Endodermal cell (in vitro differentiated cells): ENCODE measurements at regions not wholly inside any gene's neighbourhood (a gene's known extent, or its start where the extent isn't known, plus 50 kb on each side); places are given as distances from the start of the nearest gene placed in this dataset.

Source experiments
- DNase-seq: peaks from one replicate; pipeline ENCODE4 v3.0.0-alpha.2; 2017
- H3K27ac ChIP-seq: 2 replicates; pipeline ENCODE4 v1.5.1; 2013; ENCODE audit warnings: mild to moderate bottlenecking, low read depth, low read length, moderate library complexity
- H3K27me3 ChIP-seq: 2 replicates; pipeline ENCODE4 v1.6.1; 2013; ENCODE audit warnings: mild to moderate bottlenecking, low read length, moderate library complexity; ENCODE audit not compliant: insufficient read depth, control insufficient read depth, poor library complexity, severe bottlenecking
- H3K36me3 ChIP-seq: 2 replicates; pipeline ENCODE4 v1.7.0; 2013; ENCODE audit warnings: mild to moderate bottlenecking, low read length, moderate library complexity; ENCODE audit not compliant: control insufficient read depth, insufficient read depth
- H3K4me1 ChIP-seq: one replicate; pipeline ENCODE4 v1.7.0; 2013; ENCODE audit warnings: low read length; ENCODE audit not compliant: control insufficient read depth, insufficient read depth
- H3K4me3 ChIP-seq: 2 replicates; pipeline ENCODE4 v1.5.1; 2013; ENCODE audit warnings: mild to moderate bottlenecking, low read length, moderate library complexity
- H3K9ac ChIP-seq: 2 replicates; pipeline ENCODE4 v1.6.1; 2013; ENCODE audit warnings: mild to moderate bottlenecking, low read length, moderate library complexity; ENCODE audit not compliant: poor library complexity, severe bottlenecking; ENCODE audit errors: extremely low read depth
- H3K9me3 ChIP-seq: 2 replicates; pipeline ENCODE4 v1.6.1; 2013; ENCODE audit warnings: mild to moderate bottlenecking, low read length, moderate library complexity; ENCODE audit not compliant: control insufficient read depth
- H3K27ac Mint-ChIP-seq: 2 replicates; pipeline ENCODE4 v1.8.0; 2020; ENCODE audit warnings: mixed read lengths
- H3K27me3 Mint-ChIP-seq: 2 replicates; pipeline ENCODE4 v1.8.0; 2021; ENCODE audit warnings: mild to moderate bottlenecking, mixed read lengths; ENCODE audit not compliant: insufficient read depth
- H3K36me3 Mint-ChIP-seq: 2 replicates; pipeline ENCODE4 v1.8.0; 2020; ENCODE audit warnings: low read depth, mixed read lengths
- H3K4me1 Mint-ChIP-seq: 2 replicates; pipeline ENCODE4 v1.8.0; 2020; ENCODE audit warnings: mixed read lengths
- H3K4me3 Mint-ChIP-seq: 2 replicates; pipeline ENCODE4 v1.8.0; 2020; ENCODE audit warnings: mild to moderate bottlenecking, moderate library complexity, mixed read lengths
- H3K9me3 Mint-ChIP-seq: 2 replicates; pipeline ENCODE4 v1.8.0; 2020; ENCODE audit warnings: mild to moderate bottlenecking, mixed read lengths
- CTCF ChIP-seq: fragments of 200-600 bp; sonication (generic); conservative IDR thresholded peaks from 2 replicates; pipeline ENCODE4 v1.5.0; 2021; ENCODE audit warnings: antibody characterized with exemption, mild to moderate bottlenecking
- WGBS, 2 experiments: methylation state at CpG; one replicate each; pipeline versions ENCODE4 v1.1.5 to v1.1.7; 2013; ENCODE audit warnings: missing lambda C conversion rate in 2 of 2, mixed read lengths in 1 of 2; ENCODE audit not compliant: insufficient coverage in 1 of 2, insufficient read length in 1 of 2; 5-methylcytosine and 5-hydroxymethylcytosine counted together

GRCh38 chr17:53449324-53449723 is 373.4 kb upstream of the KIF2B start:
- Histone ChIP-seq H3K4me1 (no peaks in the 10 kb centered on the region), H3K27me3 (no peaks in the 10 kb centered on the region), H3K27ac (no peak overlapping the region), H3K9ac (no peak overlapping the region), H3K4me3 (no peak overlapping the region), H3K36me3 (no peaks in the 10 kb centered on the region), H3K9me3 (no peaks in the 10 kb centered on the region)
- Mint-ChIP-seq H3K4me1 (peaks cover 8% of the 10 kb centered on the region), H3K9me3 (no peaks in the 10 kb centered on the region), H3K27ac (no peak overlapping the region), H3K27me3 (no peaks in the 10 kb centered on the region), H3K36me3 (no peaks in the 10 kb centered on the region), H3K4me3 (no peak overlapping the region)
- WGBS, 2 experiments = 90 to 92% methylated on average over 3 of the region's 4 CpGs
- no peak for DNase-seq
- TF ChIP-seq CTCF = no peak

- no peaks in the 10 kb centered on the region for H3K27me3 Mint-ChIP-seq
These were observed 393.8 kb upstream of the KIF2B start for GRCh38 chr17:53428913-53429312.

GRCh38 chr17:53426505-53426904 is 396.2 kb upstream of the KIF2B start:
- Mint-ChIP-seq H3K27me3 (no peaks in the 10 kb centered on the region), H3K27ac (no peak overlapping the region), H3K36me3 (no peaks in the 10 kb centered on the region), H3K4me3 (no peak overlapping the region), H3K4me1 (no peaks in the 10 kb centered on the region), H3K9me3 (peaks cover 24% of the 10 kb centered on the region)
- Histone ChIP-seq H3K36me3 (no peaks in the 10 kb centered on the region), H3K9ac (no peak overlapping the region), H3K9me3 (peaks cover 10% of the 10 kb centered on the region), H3K4me1 (no peaks in the 10 kb centered on the region), H3K4me3 (no peak overlapping the region), H3K27me3 (no peaks in the 10 kb centered on the region), H3K27ac (no peak overlapping the region)
- no peak for DNase-seq
- no peak for TF ChIP-seq CTCF
- 92 to 100% methylated on average over 2 to 3 of the region's 3 CpGs for WGBS, 2 experiments

More at GRCh38 chr17:53428913-53429312, 393.8 kb upstream of the KIF2B start:
- peaks cover 24% of the 10 kb centered on the region for H3K9me3 Mint-ChIP-seq
- Histone ChIP-seq H3K36me3 (no peaks in the 10 kb centered on the region), H3K4me1 (no peaks in the 10 kb centered on the region), H3K27ac (no peak overlapping the region), H3K9ac (no peak overlapping the region), H3K4me3 (no peak overlapping the region), H3K27me3 (no peaks in the 10 kb centered on the region), H3K9me3 (peaks cover 10% of the 10 kb centered on the region)
- no peaks in the 10 kb centered on the region for H3K36me3 Mint-ChIP-seq
- no peak for DNase-seq
- no peak for TF ChIP-seq CTCF
- no peaks in the 10 kb centered on the region for H3K4me1 Mint-ChIP-seq
- 92% methylated on average over 1 of the region's 1 CpG; no CpG with 5 or more reads in 1 of the 2 experiments for WGBS, 2 experiments
- no peak overlapping the region for H3K27ac Mint-ChIP-seq
- no peak overlapping the region for H3K4me3 Mint-ChIP-seq
